GM12878 (cell line): ENCODE measurements at regions not wholly inside any gene's neighbourhood (a gene's known extent, or its start where the extent isn't known, plus 50 kb on each side); places are given as distances from the start of the nearest gene placed in this dataset.
A peak's percentile ranks its signal among the peaks of the same experiment; 100 is the strongest.

Experiments
- BCL11A ChIP-seq: IDR thresholded peaks from 2 replicates; pipeline ENCODE4 v1.6.1; 2011; ENCODE audit warnings: low read depth, low read length
- KLF5 ChIP-seq: fragments of 450-650 bp; IDR thresholded peaks from 2 replicates; pipeline ENCODE4 v1.6.1; 2014; ENCODE audit warnings: mild to moderate bottlenecking; ENCODE audit not compliant: partially characterized antibody
- MTA2 ChIP-seq: fragments of 450-650 bp; IDR thresholded peaks from 2 replicates; pipeline ENCODE4 v1.6.1; 2016; ENCODE audit warnings: low read depth, mild to moderate bottlenecking, moderate library complexity
- MXI1 ChIP-seq: fragments of 150-350 bp; IDR thresholded peaks from 2 replicates; pipeline ENCODE4 v1.6.1; 2011; ENCODE audit warnings: low read depth, mild to moderate bottlenecking, inconsistent platforms, low read length, improper control_type of control experiment
- MYB ChIP-seq: fragments of 150-350 bp; IDR thresholded peaks from 2 replicates; pipeline ENCODE4 v1.6.1; 2014; ENCODE audit warnings: mild to moderate bottlenecking, low read depth, low read length, borderline replicate concordance
- PAX5 ChIP-seq: IDR thresholded peaks from 2 replicates; pipeline ENCODE4 v1.6.1; 2011; ENCODE audit warnings: low read depth, low read length, borderline replicate concordance
- PML ChIP-seq: IDR thresholded peaks from 2 replicates; pipeline ENCODE4 v1.6.1; 2012; ENCODE audit warnings: low read length, inconsistent platforms
- RCOR1 ChIP-seq: conservative IDR thresholded peaks from 2 replicates; pipeline ENCODE4 v1.6.1; 2012; ENCODE audit warnings: low read depth, low read length, improper control_type of control experiment
- SMAD1 ChIP-seq: fragments of 450-650 bp; IDR thresholded peaks from 2 replicates; pipeline ENCODE4 v1.6.1; 2018; ENCODE audit warnings: mild to moderate bottlenecking, low read depth; ENCODE audit not compliant: partially characterized antibody
- SMC3 ChIP-seq: IDR thresholded peaks from 2 replicates; pipeline ENCODE4 v1.6.1; 2011; ENCODE audit warnings: low read length, improper control_type of control experiment, borderline replicate concordance
- SPI1 ChIP-seq: IDR thresholded peaks from 2 replicates; pipeline ENCODE4 v1.6.1; 2011; ENCODE audit warnings: low read depth, mild to moderate bottlenecking, low read length, moderate library complexity, borderline replicate concordance; ENCODE audit not compliant: insufficient read depth
- STAT3 ChIP-seq: IDR thresholded peaks from 2 replicates; pipeline ENCODE4 v1.6.1; 2011; ENCODE audit warnings: low read depth, low read length, improper control_type of control experiment
- ZNF384 ChIP-seq: IDR thresholded peaks from 2 replicates; pipeline ENCODE4 v1.6.1; 2012; ENCODE audit warnings: low read depth, mild to moderate bottlenecking, low read length, improper control_type of control experiment, borderline replicate concordance
- TF ChIP-seq, protein P1 (sequence below): IDR thresholded peaks from 2 replicates; pipeline ENCODE4 v1.6.1; 2012; ENCODE audit warnings: improper control_type of control experiment, low read depth, low read length; ENCODE audit not compliant: insufficient replicate concordance
- TF ChIP-seq, protein P2 (sequence below): IDR thresholded peaks from 2 replicates; pipeline ENCODE4 v1.6.1; 2012; ENCODE audit warnings: mild to moderate bottlenecking, low read depth, low read length
- TF ChIP-seq, protein P3 (sequence below): IDR thresholded peaks from 2 replicates; pipeline ENCODE4 v1.6.1; 2012; ENCODE audit warnings: low read depth, low read length, improper control_type of control experiment
- TF ChIP-seq, protein P4 (sequence below): fragments of 450-650 bp; IDR thresholded peaks from 2 replicates; pipeline ENCODE4 v1.6.1; 2017; ENCODE audit warnings: borderline replicate concordance

DNA sequence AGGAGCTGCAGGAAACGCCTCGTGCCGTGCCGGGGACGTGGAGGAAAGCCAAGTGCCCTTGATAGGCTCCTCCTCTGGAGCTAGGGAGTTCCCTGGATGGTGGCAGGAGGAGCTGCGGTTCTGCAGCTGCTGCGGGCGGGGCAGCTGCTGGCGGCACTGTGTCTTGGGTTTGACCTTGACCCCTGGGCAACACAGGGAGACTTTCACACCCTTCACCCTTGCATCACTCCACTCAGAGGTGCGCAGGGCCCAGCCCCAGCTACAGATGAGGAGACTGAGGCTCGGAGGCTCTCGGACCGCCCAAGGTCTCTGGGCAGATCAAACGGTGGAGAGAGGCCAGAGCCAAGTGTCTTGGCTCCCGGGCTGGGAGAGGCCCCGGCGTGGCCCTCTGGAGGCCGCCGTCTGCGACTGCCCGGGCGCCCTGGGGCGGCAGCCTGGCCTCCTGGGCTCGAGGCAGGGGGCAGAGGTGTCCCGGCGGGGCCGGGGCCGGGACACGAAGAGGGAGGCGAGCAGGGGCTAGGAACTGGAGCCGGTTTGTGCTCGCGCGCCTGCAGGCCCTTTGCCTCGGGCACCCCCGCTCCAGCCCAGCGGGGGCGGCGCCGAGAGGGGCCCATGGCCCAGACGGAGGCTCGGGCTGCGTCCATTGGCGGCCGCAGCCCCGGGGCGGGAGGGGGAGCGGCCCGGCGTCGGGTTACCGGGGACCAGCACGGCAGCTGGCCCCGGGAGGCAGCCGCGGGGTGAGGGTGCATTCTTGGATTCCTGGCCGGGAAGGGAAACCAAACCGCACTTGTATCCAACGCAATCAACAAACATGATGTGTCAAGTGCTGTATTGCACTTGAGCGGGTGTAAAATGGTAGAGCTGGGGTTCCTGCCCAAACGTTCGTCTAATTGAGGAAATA is 129.6 kb upstream of the SLC1A4 start (continued):
- TF ChIP-seq, protein P1, sequence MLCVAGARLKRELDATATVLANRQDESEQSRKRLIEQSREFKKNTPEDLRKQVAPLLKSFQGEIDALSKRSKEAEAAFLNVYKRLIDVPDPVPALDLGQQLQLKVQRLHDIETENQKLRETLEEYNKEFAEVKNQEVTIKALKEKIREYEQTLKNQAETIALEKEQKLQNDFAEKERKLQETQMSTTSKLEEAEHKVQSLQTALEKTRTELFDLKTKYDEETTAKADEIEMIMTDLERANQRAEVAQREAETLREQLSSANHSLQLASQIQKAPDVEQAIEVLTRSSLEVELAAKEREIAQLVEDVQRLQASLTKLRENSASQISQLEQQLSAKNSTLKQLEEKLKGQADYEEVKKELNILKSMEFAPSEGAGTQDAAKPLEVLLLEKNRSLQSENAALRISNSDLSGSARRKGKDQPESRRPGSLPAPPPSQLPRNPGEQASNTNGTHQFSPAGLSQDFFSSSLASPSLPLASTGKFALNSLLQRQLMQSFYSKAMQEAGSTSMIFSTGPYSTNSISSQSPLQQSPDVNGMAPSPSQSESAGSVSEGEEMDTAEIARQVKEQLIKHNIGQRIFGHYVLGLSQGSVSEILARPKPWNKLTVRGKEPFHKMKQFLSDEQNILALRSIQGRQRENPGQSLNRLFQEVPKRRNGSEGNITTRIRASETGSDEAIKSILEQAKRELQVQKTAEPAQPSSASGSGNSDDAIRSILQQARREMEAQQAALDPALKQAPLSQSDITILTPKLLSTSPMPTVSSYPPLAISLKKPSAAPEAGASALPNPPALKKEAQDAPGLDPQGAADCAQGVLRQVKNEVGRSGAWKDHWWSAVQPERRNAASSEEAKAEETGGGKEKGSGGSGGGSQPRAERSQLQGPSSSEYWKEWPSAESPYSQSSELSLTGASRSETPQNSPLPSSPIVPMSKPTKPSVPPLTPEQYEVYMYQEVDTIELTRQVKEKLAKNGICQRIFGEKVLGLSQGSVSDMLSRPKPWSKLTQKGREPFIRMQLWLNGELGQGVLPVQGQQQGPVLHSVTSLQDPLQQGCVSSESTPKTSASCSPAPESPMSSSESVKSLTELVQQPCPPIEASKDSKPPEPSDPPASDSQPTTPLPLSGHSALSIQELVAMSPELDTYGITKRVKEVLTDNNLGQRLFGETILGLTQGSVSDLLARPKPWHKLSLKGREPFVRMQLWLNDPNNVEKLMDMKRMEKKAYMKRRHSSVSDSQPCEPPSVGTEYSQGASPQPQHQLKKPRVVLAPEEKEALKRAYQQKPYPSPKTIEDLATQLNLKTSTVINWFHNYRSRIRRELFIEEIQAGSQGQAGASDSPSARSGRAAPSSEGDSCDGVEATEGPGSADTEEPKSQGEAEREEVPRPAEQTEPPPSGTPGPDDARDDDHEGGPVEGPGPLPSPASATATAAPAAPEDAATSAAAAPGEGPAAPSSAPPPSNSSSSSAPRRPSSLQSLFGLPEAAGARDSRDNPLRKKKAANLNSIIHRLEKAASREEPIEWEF: no peak
- no peak for TF ChIP-seq MTA2
- TF ChIP-seq PAX5: no peak; the same call in 1 of the 2 replicates
- TF ChIP-seq, protein P2, sequence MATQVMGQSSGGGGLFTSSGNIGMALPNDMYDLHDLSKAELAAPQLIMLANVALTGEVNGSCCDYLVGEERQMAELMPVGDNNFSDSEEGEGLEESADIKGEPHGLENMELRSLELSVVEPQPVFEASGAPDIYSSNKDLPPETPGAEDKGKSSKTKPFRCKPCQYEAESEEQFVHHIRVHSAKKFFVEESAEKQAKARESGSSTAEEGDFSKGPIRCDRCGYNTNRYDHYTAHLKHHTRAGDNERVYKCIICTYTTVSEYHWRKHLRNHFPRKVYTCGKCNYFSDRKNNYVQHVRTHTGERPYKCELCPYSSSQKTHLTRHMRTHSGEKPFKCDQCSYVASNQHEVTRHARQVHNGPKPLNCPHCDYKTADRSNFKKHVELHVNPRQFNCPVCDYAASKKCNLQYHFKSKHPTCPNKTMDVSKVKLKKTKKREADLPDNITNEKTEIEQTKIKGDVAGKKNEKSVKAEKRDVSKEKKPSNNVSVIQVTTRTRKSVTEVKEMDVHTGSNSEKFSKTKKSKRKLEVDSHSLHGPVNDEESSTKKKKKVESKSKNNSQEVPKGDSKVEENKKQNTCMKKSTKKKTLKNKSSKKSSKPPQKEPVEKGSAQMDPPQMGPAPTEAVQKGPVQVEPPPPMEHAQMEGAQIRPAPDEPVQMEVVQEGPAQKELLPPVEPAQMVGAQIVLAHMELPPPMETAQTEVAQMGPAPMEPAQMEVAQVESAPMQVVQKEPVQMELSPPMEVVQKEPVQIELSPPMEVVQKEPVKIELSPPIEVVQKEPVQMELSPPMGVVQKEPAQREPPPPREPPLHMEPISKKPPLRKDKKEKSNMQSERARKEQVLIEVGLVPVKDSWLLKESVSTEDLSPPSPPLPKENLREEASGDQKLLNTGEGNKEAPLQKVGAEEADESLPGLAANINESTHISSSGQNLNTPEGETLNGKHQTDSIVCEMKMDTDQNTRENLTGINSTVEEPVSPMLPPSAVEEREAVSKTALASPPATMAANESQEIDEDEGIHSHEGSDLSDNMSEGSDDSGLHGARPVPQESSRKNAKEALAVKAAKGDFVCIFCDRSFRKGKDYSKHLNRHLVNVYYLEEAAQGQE: no peak
- no peak for TF ChIP-seq BCL11A
- TF ChIP-seq, protein P3, sequence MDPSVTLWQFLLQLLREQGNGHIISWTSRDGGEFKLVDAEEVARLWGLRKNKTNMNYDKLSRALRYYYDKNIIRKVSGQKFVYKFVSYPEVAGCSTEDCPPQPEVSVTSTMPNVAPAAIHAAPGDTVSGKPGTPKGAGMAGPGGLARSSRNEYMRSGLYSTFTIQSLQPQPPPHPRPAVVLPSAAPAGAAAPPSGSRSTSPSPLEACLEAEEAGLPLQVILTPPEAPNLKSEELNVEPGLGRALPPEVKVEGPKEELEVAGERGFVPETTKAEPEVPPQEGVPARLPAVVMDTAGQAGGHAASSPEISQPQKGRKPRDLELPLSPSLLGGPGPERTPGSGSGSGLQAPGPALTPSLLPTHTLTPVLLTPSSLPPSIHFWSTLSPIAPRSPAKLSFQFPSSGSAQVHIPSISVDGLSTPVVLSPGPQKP: no peak
- TF ChIP-seq SMAD1: no peak
- TF ChIP-seq MYB: no peak
- no peak for TF ChIP-seq PML
- TF ChIP-seq STAT3: no peak
- TF ChIP-seq, protein P4, sequence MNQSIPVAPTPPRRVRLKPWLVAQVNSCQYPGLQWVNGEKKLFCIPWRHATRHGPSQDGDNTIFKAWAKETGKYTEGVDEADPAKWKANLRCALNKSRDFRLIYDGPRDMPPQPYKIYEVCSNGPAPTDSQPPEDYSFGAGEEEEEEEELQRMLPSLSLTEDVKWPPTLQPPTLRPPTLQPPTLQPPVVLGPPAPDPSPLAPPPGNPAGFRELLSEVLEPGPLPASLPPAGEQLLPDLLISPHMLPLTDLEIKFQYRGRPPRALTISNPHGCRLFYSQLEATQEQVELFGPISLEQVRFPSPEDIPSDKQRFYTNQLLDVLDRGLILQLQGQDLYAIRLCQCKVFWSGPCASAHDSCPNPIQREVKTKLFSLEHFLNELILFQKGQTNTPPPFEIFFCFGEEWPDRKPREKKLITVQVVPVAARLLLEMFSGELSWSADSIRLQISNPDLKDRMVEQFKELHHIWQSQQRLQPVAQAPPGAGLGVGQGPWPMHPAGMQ: no peak
- TF ChIP-seq SMC3: peak; percentile 2; the same call in 1 of the 2 replicates
- no peak for TF ChIP-seq KLF5
- no peak for TF ChIP-seq SPI1
- TF ChIP-seq ZNF384: no peak
- TF ChIP-seq RCOR1: no peak
- no peak for TF ChIP-seq MXI1
